GM23338 (cell line): ENCODE measurements at regions not wholly inside any gene's neighbourhood (a gene's known extent, or its start where the extent isn't known, plus 50 kb on each side); places are given as distances from the start of the nearest gene placed in this dataset.

Experiments used
- ATAC-seq: fragments of 200-7000 bp; cut with Tn5 transposase; 3 replicates; pipeline ENCODE4 v1.9.1; 2020
- DNase-seq: peaks from one replicate; pipeline ENCODE4 v3.0.0-alpha.2; 2015; ENCODE audit warnings: low spot score
- H2AFZ ChIP-seq: fragments of 200-600 bp; sonication (generic); 2 replicates; pipeline ENCODE4 v1.8.0; 2016; ENCODE audit warnings: antibody characterized with exemption, mild to moderate bottlenecking, moderate library complexity
- H3F3A ChIP-seq: fragments of 200-600 bp; sonication (generic); replicated peaks from 2 replicates; pipeline ENCODE4 v1.8.0; 2017; ENCODE audit warnings: antibody characterized with exemption, mixed run types, low read depth
- H3K27ac ChIP-seq: fragments of 200-600 bp; sonication (generic); 2 replicates; pipeline ENCODE4 v1.6.1; 2016; ENCODE audit warnings: low read depth
- H3K27me3 ChIP-seq: fragments of 200-600 bp; sonication (generic); 2 replicates; pipeline ENCODE4 v1.8.0; 2016; ENCODE audit warnings: mild to moderate bottlenecking, mixed run types, moderate library complexity; ENCODE audit not compliant: insufficient read depth
- H3K36me3 ChIP-seq: fragments of 200-600 bp; sonication (generic); 2 replicates; pipeline ENCODE4 v1.8.0; 2016; ENCODE audit warnings: mild to moderate bottlenecking; ENCODE audit not compliant: insufficient read depth
- H3K4me1 ChIP-seq: fragments of 200-600 bp; sonication (generic); 2 replicates; pipeline ENCODE4 v1.8.0; 2016; ENCODE audit warnings: mild to moderate bottlenecking, moderate library complexity; ENCODE audit not compliant: insufficient read depth
- H3K4me2 ChIP-seq: fragments of 200-600 bp; sonication (generic); 2 replicates; pipeline ENCODE4 v1.7.1; 2017; ENCODE audit warnings: mixed run types
- H3K4me3 ChIP-seq: fragments of 200-600 bp; sonication (generic); 2 replicates; pipeline ENCODE4 v1.6.1; 2016; ENCODE audit warnings: mixed run types
- H3K79me2 ChIP-seq: fragments of 200-600 bp; sonication (generic); replicated peaks from 2 replicates; pipeline ENCODE4 v1.8.0; 2017; ENCODE audit warnings: mild to moderate bottlenecking; ENCODE audit not compliant: insufficient read depth
- H3K9me2 ChIP-seq: fragments of 200-600 bp; sonication (generic); 2 replicates; pipeline ENCODE4 v1.8.0; 2017; ENCODE audit not compliant: insufficient read depth
- H4K20me1 ChIP-seq: fragments of 200-600 bp; sonication (generic); replicated peaks from 2 replicates; pipeline ENCODE4 v1.8.0; 2017; ENCODE audit warnings: mild to moderate bottlenecking; ENCODE audit not compliant: insufficient read depth
- H3K27ac Mint-ChIP-seq: 2 replicates; pipeline ENCODE4 v1.8.0; 2020; ENCODE audit warnings: inconsistent platforms, mild to moderate bottlenecking, moderate library complexity, mixed read lengths
- H3K27me3 Mint-ChIP-seq: 3 replicates; pipeline ENCODE4 v1.8.0; 2022; ENCODE audit warnings: low read depth, mild to moderate bottlenecking, moderate library complexity, mixed read lengths, inconsistent platforms; ENCODE audit not compliant: insufficient read depth, poor library complexity
- H3K36me3 Mint-ChIP-seq: 3 replicates; pipeline ENCODE4 v1.8.0; 2021; ENCODE audit warnings: low read depth, mild to moderate bottlenecking, inconsistent platforms, moderate library complexity, mixed read lengths
- H3K4me1 Mint-ChIP-seq: 3 replicates; pipeline ENCODE4 v1.8.0; 2020; ENCODE audit warnings: mild to moderate bottlenecking, inconsistent platforms, mixed read lengths
- H3K4me3 Mint-ChIP-seq: 3 replicates; pipeline ENCODE4 v1.8.0; 2021; ENCODE audit warnings: moderate library complexity, mild to moderate bottlenecking, inconsistent platforms, mixed read lengths
- H3K9me3 Mint-ChIP-seq: 3 replicates; pipeline ENCODE4 v1.8.0; 2020; ENCODE audit warnings: moderate library complexity, mild to moderate bottlenecking, inconsistent platforms, mixed read lengths
- CTCF ChIP-seq, 2 experiments: fragments of 200-600 bp in 1 of 2; sonication (generic) in 1 of 2; conservative IDR thresholded peaks; 2 replicates each; pipeline versions ENCODE4 v1.5.1 to v1.6.1; 2016 to 2017; ENCODE audit warnings: antibody characterized with exemption in 2 of 2, low read depth in 2 of 2, mild to moderate bottlenecking in 2 of 2, moderate library complexity in 1 of 2
- EZH2 ChIP-seq: fragments of 200-600 bp; sonication (generic); IDR thresholded peaks from one replicate; pipeline ENCODE4 v1.8.0; 2017; ENCODE audit warnings: antibody characterized with exemption, mild to moderate bottlenecking, low read depth; ENCODE audit not compliant: unreplicated experiment
- EZH2phosphoT487 ChIP-seq: fragments of 200-600 bp; sonication (generic); IDR thresholded peaks from one replicate; pipeline ENCODE4 v1.8.1; 2018; ENCODE audit warnings: antibody characterized with exemption; ENCODE audit not compliant: unreplicated experiment
- JUNB ChIP-seq: IDR thresholded peaks from one replicate; pipeline ENCODE4 v1.6.1; 2016; ENCODE audit warnings: antibody characterized with exemption; ENCODE audit not compliant: unreplicated experiment
- NANOG ChIP-seq: IDR thresholded peaks from 2 replicates; pipeline ENCODE4 v1.6.1; 2016; ENCODE audit warnings: antibody characterized with exemption, borderline replicate concordance
- POLR2AphosphoS5 ChIP-seq: IDR thresholded peaks from 2 replicates; pipeline ENCODE4 v1.6.1; 2016; ENCODE audit warnings: antibody characterized with exemption, low read depth
- REST ChIP-seq: IDR thresholded peaks from one replicate; pipeline ENCODE4 v1.6.1; 2018; ENCODE audit warnings: antibody characterized with exemption; ENCODE audit not compliant: unreplicated experiment
- STAT1 ChIP-seq: IDR thresholded peaks from one replicate; pipeline ENCODE4 v1.6.1; 2016; ENCODE audit warnings: antibody characterized with exemption; ENCODE audit not compliant: unreplicated experiment
- ZNF114 ChIP-seq: fragments of 250-450 bp; sonication (Bioruptor Pico); IDR thresholded peaks from 2 replicates; pipeline ENCODE4 v1.5.0; 2020; ENCODE audit warnings: mild to moderate bottlenecking, moderate library complexity
- ZNF331 ChIP-seq: fragments of 250-450 bp; sonication (Bioruptor Pico); IDR thresholded peaks from 2 replicates; pipeline ENCODE4 v1.5.0; 2020; ENCODE audit warnings: low read depth, mild to moderate bottlenecking, moderate library complexity
- ZNF462 ChIP-seq: fragments of 250-450 bp; sonication (Bioruptor Pico); IDR thresholded peaks from 2 replicates; pipeline ENCODE4 v1.5.0; 2020; ENCODE audit warnings: mild to moderate bottlenecking, moderate library complexity

GRCh38 chr15:36183201-36183600 is 396.2 kb upstream of the CDIN1 start:
- Histone ChIP-seq H3K4me3 (no peak overlapping the region), H3K4me1 (no peaks in the 10 kb centered on the region), H2AFZ (no peak overlapping the region), H3K9me2 (0 out of 2 replicates have a peak, but pooled peaks cover 3% of the 10 kb centered on the region), H3K27ac (no peak overlapping the region), H3K4me2 (no peak overlapping the region), H3F3A (no peaks in the 10 kb centered on the region), H4K20me1 (no peaks in the 10 kb centered on the region), H3K27me3 (no peaks in the 10 kb centered on the region), H3K79me2 (no peaks in the 10 kb centered on the region), H3K36me3 (no peaks in the 10 kb centered on the region)
- DNase-seq (no peak), ATAC-seq (no peak)
- no peak overlapping the region for H3K4me3 Mint-ChIP-seq
- TF ChIP-seq EZH2phosphoT487 (no peak), CTCF (conservative IDR thresholded peaks at IDR 0.05; ENCODE audit: low read depth in 2 of 2) (no peak), ZNF462 (no peak), ZNF331 (no peak), ZNF114 (CRISPR knock-in tag) (no peak), NANOG (no peak), STAT1 (no peak), JUNB (no peak), POLR2AphosphoS5 (no peak), EZH2 (no peak), REST (no peak)
- H3K27me3 Mint-ChIP-seq = no peaks in the 10 kb centered on the region
- H3K9me3 Mint-ChIP-seq = no peaks in the 10 kb centered on the region
- peaks cover 3% of the 10 kb centered on the region for H3K4me1 Mint-ChIP-seq
- H3K27ac Mint-ChIP-seq = no peak overlapping the region
- no peaks in the 10 kb centered on the region for H3K36me3 Mint-ChIP-seq
